DLD1 (cell line): ENCODE measurements at regions not wholly inside any gene's neighbourhood (a gene's known extent, or its start where the extent isn't known, plus 50 kb on each side); places are given as distances from the start of the nearest gene placed in this dataset.
"Not testable (repeated sequence)": the region's sequence is repeated elsewhere in the genome, so short reads cannot be mapped to it uniquely, and the experiment has no call there.

ENCODE experiments used
- in situ Hi-C: cut with HindIII; loops from 2 replicates; pipeline ENCODE4 v1.10.0; 2017; ENCODE audit warnings: low sequenced_read_pairs

- in situ Hi-C loops: no loop called here
These were observed 189.2 kb upstream of the THRB start for GRCh38 chr3:24683633-24684384.

- in situ Hi-C loops: no loop called here
These were observed 189.9 kb upstream of the THRB start for GRCh38 chr3:24684506-24685023.

- in situ Hi-C loops: no loop called here
These were observed 192.2 kb upstream of the THRB start for GRCh38 chr3:24686808-24687207.

- in situ Hi-C loops: no loop called here
These were observed 193.0 kb upstream of the THRB start for GRCh38 chr3:24687671-24688070.

- in situ Hi-C loops: no loop called here
These were observed 193.9 kb upstream of the THRB start for GRCh38 chr3:24688446-24689148.

GRCh38 chr3:24689353-24689752, 194.7 kb upstream of the THRB start:
- in situ Hi-C loops: no loop called here

GRCh38 chr3:24690777-24691176, 196.1 kb upstream of the THRB start:
- in situ Hi-C loops: no loop called here

- in situ Hi-C loops: not testable (repeated sequence)
These were observed 204.4 kb upstream of the THRB start for GRCh38 chr3:24699078-24699477.

GRCh38 chr3:24704496-24704895, 209.8 kb upstream of the THRB start:
- in situ Hi-C loops: no loop called here

GRCh38 chr3:24707936-24708335, 213.3 kb upstream of the THRB start:
- in situ Hi-C loops: no loop called here

- in situ Hi-C loops: no loop called here
These were observed 215.3 kb upstream of the THRB start for GRCh38 chr3:24709956-24710355.

GRCh38 chr3:24713516-24713915, 218.9 kb upstream of the THRB start:
- in situ Hi-C loops: no loop called here

GRCh38 chr3:24714436-24714835, 219.8 kb upstream of the THRB start:
- in situ Hi-C loops: no loop called here

- in situ Hi-C loops: no loop called here
These were observed 220.6 kb upstream of the THRB start for GRCh38 chr3:24715171-24715792.

GRCh38 chr3:24722087-24722486, 227.4 kb upstream of the THRB start:
- in situ Hi-C loops: no loop called here

- in situ Hi-C loops: no loop called here
These were observed 231.0 kb upstream of the THRB start for GRCh38 chr3:24725514-24726255.

- in situ Hi-C loops: no loop called here
These were observed 231.8 kb upstream of the THRB start for GRCh38 chr3:24726423-24726822.

GRCh38 chr3:24730173-24730572, 235.5 kb upstream of the THRB start:
- in situ Hi-C loops: no loop called here

- in situ Hi-C loops: no loop called here
These were observed 239.4 kb upstream of the THRB start for GRCh38 chr3:24734019-24734418.

GRCh38 chr3:24736701-24737100, 242.1 kb upstream of the THRB start:
- in situ Hi-C loops: no loop called here

- in situ Hi-C loops: no loop called here
These were observed 245.7 kb upstream of the THRB start for GRCh38 chr3:24740326-24740725.
